ENCODE measurements at regions not wholly inside any gene's neighbourhood (a gene's known extent, or its start where the extent isn't known, plus 50 kb on each side); places are given as distances from the start of the nearest gene placed in this dataset.

DNA sequence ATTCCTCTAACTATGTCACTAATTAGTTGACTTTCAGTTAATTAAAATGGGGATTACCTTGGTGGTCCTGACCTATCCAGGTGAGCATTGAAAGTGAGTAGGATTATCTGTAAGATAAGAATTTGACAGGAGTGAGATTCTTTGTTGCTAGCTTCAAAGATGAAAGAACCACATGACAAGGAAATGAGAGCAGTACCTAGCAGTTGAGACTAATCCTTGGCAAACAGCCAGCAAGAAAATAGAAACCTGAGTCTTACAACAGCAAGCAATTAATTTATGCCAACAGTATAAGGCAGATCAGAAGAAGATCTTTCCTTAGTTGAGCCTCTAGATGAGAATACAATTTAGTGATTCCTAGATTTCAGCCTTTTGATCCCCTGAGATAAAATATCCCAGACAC, 1058.4 kb downstream of the LRFN5 start:
- no TSS peak for BruUV-seq (replicated peaks)
- H3K9me1 ChIP-seq (ENCODE audit: insufficient read depth, low read length): no peaks in the 10 kb centered on the region
- CTCF ChIA-PET: no interaction called here
- no peak overlapping the region for H3K27ac ChIP-seq (ENCODE audit: insufficient read depth, low read length)
- no peak overlapping the region for H4K5ac ChIP-seq (ENCODE audit: low read depth, low read length)
- H3K4me3 ChIP-seq (ENCODE audit: insufficient read depth, low read depth, low read length): no peak overlapping the region
- POLR2A ChIA-PET (ENCODE audit: unreplicated experiment): no interaction called here
- no peak overlapping the region for H3K4ac ChIP-seq (ENCODE audit: low read depth, low read length)
- no peak overlapping the region for H2BK120ac ChIP-seq (ENCODE audit: low read depth, low read length)
- no peak overlapping the region for H2BK20ac ChIP-seq (ENCODE audit: low read depth, low read length)
- no peak overlapping the region for H3K18ac ChIP-seq (ENCODE audit: low read depth, low read length)
- H3K9me3 ChIP-seq (ENCODE audit: control insufficient read depth, insufficient read depth, low read length): no peaks in the 10 kb centered on the region
- H3K36me3 ChIP-seq (ENCODE audit: control insufficient read depth, insufficient read depth, low read length): no peaks in the 10 kb centered on the region
- no peak overlapping the region for H2AK5ac ChIP-seq (ENCODE audit: low read depth, low read length)
- no peaks in the 10 kb centered on the region for H3K79me1 ChIP-seq (ENCODE audit: low read depth in 1 of 2, low read length in 2 of 2)
- ATAC-seq (ENCODE audit: low read depth) (no peak), DNase-seq (no peak)
- H2BK15ac ChIP-seq (ENCODE audit: low read depth, low read length): no peak overlapping the region
- intact Hi-C loops (cut with micrococcal nuclease) (no loop called here), dilution Hi-C loops (cut with HindIII; ENCODE audit: low sequenced_read_pairs, unreplicated experiment) (no loop called here), in situ Hi-C loops (cut with MboI; ENCODE audit: low sequenced_read_pairs) (no loop called here)
- no peak overlapping the region for H3K9ac ChIP-seq (ENCODE audit: low read depth, low read length)
- no peak overlapping the region for H2BK5ac ChIP-seq (ENCODE audit: low read depth, low read length, poor library complexity, severe bottlenecking)
- no peak overlapping the region for H3K23ac ChIP-seq (ENCODE audit: low read depth, low read length)
- no peak overlapping the region for H3K14ac ChIP-seq (replicated peaks; ENCODE audit: low read depth, low read length)
- H4K8ac ChIP-seq (ENCODE audit: low read depth in 2 of 2, low read length in 2 of 2): no peak overlapping the region
- no peaks in the 10 kb centered on the region for H3K4me1 ChIP-seq (ENCODE audit: control insufficient read depth, insufficient read depth, low read length)
- TF ChIP-seq NFE2L2 (IDR thresholded peaks at IDR 0.05; ENCODE audit: low read depth, low read length): no peak
- TF ChIP-seq MAFK (IDR thresholded peaks at IDR 0.05; ENCODE audit: low read depth, low read length): no peak
- TF ChIP-seq CTCF (conservative IDR thresholded peaks at IDR 0.05; ENCODE audit: low read depth, low read length): no peak
- no peak for TF ChIP-seq MXI1 (IDR thresholded peaks at IDR 0.05; ENCODE audit: borderline replicate concordance, low read depth, low read length)
- no peak for TF ChIP-seq USF2 (IDR thresholded peaks at IDR 0.05; ENCODE audit: low read depth, low read length)
- no peak for TF ChIP-seq POLR2A (IDR thresholded peaks at IDR 0.05; ENCODE audit: low read depth, low read length)
- TF ChIP-seq SMC3 (IDR thresholded peaks at IDR 0.05; ENCODE audit: low read depth, low read length): no peak
- no peak for TF ChIP-seq RAD21 (IDR thresholded peaks at IDR 0.05; ENCODE audit: low read length)
- no peak for TF ChIP-seq FOS (IDR thresholded peaks at IDR 0.05; ENCODE audit: low read depth, low read length)
- no peak for TF ChIP-seq MAZ (IDR thresholded peaks at IDR 0.05; ENCODE audit: borderline replicate concordance, low read depth, low read length)
- no peak for TF ChIP-seq RCOR1 (IDR thresholded peaks at IDR 0.05; ENCODE audit: insufficient replicate concordance, low read length)
- no peak for TF ChIP-seq ELK1 (IDR thresholded peaks at IDR 0.05; ENCODE audit: borderline replicate concordance, low read depth, low read length)
- TF ChIP-seq BHLHE40 (IDR thresholded peaks at IDR 0.05; ENCODE audit: low read depth, low read length): no peak
- no peak for TF ChIP-seq CEBPB (IDR thresholded peaks at IDR 0.05; ENCODE audit: low read depth, low read length)
- no peak for TF ChIP-seq RFX5 (IDR thresholded peaks at IDR 0.05; ENCODE audit: low read depth, low read length)
- H4K91ac ChIP-seq (ENCODE audit: insufficient read depth, low read depth, low read length): no peak overlapping the region
- no peak overlapping the region for H2AFZ ChIP-seq (replicated peaks; ENCODE audit: low read length, poor library complexity)
- no peak overlapping the region for H2AK9ac ChIP-seq (replicated peaks; ENCODE audit: low read depth, low read length, poor library complexity)
- no peaks in the 10 kb centered on the region for H4K20me1 ChIP-seq (ENCODE audit: insufficient read depth, low read length)
- H3K56ac ChIP-seq (ENCODE audit: extremely low read depth, insufficient read depth, low read length): no peak overlapping the region
- H3K4me2 ChIP-seq (ENCODE audit: low read depth, low read length): no peak overlapping the region
- H3K27me3 ChIP-seq (ENCODE audit: control insufficient read depth, insufficient read depth, low read length): no peaks in the 10 kb centered on the region
